RPMI8226 (cell line): ENCODE measurements at regions not wholly inside any gene's neighbourhood (a gene's known extent, or its start where the extent isn't known, plus 50 kb on each side); places are given as distances from the start of the nearest gene placed in this dataset.

Source experiments
- DNase-seq: peaks from one replicate; pipeline ENCODE4 v3.0.0-alpha.2; 2015

- DNase-seq = no peak
These were observed 55.7 kb upstream of the EXOC6 start for GRCh38 chr10:92792661-92793060.
